Stimulated activated CD8-positive, alpha-beta memory T cell treated with anti-CD3 and anti-CD28 coated beads, Interleukin-15, amount 100 ng/mL, for 48 hours (primary cell): ENCODE measurements at regions not wholly inside any gene's neighbourhood (a gene's known extent, or its start where the extent isn't known, plus 50 kb on each side); places are given as distances from the start of the nearest gene placed in this dataset.

Experiments used
- DNase-seq, 2 donors: peaks; one replicate each; pipeline ENCODE4 v3.0.0-alpha.2; 2020; ENCODE audit warnings: low read depth in 2 of 2

- DNase-seq = no peak
Observed at GRCh38 chr15:70252056-70252950, 154.6 kb upstream of the TLE3 start.

DNA sequence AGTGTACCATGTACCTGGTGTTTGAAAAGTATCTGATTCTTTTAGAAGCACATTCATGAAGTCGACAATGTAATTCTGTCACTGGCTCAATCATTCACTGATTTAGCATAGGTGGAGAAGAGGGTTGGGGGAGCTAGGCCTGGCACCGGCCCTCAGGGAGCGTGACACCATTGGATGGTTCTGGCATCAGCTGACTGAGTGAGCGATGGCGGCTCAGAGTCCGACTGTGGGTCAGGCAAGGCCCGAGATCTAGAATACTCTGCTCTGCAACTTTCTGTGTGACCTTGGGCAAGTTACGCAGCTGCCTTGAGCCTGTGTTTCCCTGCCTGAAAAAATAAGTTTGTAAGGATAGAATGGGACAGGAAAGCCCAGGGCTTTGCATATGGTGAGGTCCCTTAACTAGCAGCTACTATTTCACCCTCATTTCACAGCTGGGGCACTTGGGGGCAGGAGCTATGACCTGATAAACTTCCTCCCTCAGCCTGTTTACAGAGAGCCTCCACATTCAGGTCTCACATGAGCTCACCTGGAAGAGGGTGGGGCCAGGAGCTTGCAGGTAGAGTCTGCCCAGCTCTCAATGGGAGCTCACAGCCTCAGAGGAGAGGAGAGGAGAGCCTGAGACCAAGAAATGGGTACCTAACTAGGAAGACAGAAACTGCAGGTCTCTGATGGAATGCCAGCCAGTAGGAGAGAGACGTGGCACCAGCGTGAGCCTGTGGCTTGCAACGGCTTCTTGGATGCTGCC, 153.7 kb upstream of the TLE3 start:
- no peak for DNase-seq

DNA sequence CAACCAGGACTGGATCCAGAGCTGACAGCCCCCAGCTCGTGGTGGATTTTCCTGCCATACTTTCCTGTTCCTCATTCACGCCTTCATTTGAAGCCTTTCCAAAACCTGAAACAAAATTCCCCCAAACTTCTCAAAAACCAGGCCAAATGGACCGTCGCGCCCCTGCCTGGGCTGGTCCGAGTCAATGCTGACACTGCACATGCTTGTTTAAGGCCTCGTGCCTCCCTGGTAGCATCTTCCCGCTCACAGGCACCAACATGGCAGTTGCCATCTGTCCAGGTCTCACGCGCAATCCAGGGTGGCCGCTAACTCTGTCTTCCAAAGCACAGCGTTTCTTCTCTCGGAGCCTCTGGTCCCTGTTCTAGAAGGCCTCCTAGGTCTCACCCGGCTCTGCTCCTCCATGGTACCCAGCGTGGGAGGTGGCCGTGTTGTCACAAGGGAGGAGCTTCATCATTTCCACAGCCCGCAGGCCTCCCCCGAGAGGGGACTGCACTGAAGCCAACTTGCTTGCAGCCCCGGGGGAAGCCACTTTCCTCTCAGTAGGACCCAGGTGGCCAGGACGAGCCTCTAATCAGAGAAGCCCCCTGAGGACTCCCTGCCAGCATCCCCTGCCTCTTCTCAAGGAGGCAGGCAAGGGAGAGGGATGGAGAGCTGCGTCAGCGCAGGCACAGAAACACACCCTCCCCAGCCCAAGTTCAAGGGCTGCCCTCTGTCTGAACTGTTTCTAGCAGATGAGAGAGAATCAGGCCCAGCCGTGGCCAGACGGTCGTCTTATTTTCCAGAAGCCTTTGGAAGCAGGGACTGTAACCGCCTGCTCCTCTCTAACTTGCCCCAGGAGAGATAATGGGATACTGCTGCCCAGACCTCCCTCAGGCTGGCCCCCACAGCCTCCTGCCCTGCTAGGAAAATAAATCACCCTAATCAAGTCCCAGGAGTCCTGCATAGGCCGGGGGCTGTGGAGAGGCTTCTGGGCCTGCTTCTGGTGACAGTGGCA, 152.8 kb upstream of the TLE3 start:
- DNase-seq = no peak

DNA sequence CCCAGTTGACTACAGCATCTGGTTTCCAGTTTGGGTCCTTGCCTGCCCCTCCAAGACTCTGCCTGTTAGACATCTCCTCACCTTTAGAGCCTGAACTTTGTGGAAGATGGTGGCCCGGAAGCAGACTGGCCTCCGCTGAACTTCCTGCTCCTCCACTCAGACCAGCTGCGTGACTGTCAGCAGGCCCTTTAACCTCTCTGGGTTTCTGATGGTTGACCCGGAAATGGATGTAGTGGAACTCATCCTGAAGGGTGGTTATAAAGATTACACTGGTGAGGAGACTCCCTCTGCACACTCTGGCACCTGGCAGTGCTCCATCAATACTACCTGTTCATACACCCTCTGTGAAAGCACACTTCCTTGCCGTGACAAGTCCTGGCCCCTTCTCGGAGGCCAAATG, 151.9 kb upstream of the TLE3 start:
- no peak for DNase-seq

GRCh38 chr15:70248116-70249025, 150.7 kb upstream of the TLE3 start:
- DNase-seq = no peak

GRCh38 chr15:70247281-70247680, 149.6 kb upstream of the TLE3 start:
- DNase-seq = no peak

GRCh38 chr15:70246623-70247220, 149.0 kb upstream of the TLE3 start:
- DNase-seq = no peak

GRCh38 chr15:70245932-70246622, 148.4 kb upstream of the TLE3 start:
- no peak for DNase-seq

DNA sequence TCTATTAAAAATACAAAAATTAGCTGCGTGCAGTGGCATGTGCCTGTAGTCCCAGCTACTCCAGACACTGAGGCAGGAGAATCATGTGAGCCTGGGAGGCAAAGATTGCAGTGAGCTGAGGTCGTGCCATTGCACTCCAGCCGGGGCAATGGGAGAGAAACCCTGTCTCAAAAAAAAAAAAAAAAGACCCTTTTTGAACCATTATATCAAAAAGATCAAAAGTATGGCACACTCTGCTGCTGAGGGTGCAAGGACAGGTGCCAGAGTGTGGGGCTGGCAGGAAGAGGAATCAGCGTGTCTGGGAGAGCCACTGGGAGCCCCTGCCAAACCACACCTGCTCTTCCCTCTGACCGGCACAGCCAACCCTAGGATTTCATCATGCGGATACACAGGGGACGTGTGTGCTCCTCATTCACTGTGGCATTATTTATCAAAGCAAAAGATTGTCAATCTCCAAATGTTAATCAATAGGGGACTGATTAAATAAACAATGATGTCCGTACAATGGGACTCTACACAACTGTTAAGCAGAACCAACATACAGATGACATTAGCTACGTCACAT, 147.3 kb upstream of the TLE3 start:
- no peak for DNase-seq

GRCh38 chr15:70243686-70244540, 146.2 kb upstream of the TLE3 start:
- no peak for DNase-seq

- no peak for DNase-seq
Observed at GRCh38 chr15:70242951-70243685, 145.4 kb upstream of the TLE3 start.

DNA sequence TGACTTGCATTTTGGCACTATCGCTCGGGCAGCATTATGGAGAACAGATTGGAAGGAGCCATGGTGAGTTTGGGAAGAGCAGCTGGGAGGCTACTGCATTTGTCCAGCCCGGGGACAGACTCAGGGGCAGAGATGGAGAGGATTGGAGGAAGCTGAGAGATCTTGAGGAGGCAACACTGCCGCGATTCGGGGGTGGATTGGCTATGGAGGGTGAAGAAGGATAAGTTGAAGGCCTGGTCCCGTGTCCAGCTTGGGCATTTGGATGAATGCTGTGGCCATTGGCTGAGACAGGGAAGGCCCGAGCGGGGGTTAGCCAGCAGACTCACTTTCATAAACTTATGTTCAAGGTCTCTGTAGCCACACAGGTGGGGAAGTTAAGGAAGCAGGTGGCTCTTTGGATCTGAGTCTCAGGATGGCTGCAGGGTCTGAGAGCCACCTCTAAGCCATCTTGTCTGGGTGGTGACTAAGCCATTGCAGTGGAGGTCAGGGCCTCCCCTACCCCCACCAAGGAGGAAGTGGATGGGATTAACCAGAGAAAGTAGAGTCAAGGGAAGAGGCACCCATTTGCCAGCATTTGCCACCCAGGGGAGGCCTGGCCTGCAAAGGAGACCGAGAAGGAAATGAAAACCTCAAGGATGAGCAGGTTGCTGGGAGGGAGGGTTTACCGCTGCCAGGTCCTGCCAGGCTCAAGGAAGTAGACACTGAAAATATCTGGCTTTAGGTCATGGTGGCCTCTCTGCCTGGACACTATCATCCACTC, 144.0 kb upstream of the TLE3 start:
- no peak for DNase-seq

GRCh38 chr15:70240820-70241430, 143.2 kb upstream of the TLE3 start:
- no peak for DNase-seq

DNA sequence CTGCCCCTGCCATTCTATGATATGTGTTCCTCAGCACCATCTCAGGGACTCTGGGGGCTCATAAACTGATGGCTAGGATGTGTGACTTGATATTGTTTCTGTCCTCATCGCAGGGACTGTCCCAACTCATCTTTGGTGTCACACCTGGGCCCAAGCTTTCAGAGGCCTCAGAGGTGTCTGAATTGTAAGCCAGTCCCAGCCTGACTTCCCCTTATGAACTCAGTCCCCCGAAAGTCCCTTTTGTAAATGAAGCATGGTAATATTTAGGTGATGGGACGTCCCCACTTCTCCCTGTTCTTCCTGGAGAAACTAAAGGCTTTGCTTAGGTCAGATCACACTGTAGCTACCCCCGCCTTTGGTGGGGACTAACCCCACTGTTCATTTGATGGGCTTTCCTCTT, 142.4 kb upstream of the TLE3 start:
- DNase-seq = no peak

GRCh38 chr15:70238917-70239316, 141.2 kb upstream of the TLE3 start:
- DNase-seq = no peak

DNA sequence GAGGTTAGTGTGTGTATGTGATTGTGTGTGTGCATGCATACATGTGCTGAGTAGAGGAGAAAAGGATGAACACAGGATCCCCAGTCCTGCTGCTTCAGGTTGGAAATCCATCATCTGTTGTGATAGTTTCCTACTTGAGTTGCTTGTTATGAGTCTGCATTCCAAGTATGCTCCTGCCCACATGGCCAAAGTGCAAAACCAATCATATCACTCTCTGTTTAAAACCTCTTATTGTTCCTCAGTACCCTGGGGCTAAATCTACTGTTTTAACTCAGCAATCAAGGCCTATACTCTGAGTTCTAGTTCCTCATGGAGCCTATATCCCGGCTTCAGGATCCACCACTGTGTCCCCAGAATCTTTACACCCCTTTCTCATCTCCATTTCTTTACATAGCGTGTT, 139.9 kb upstream of the TLE3 start:
- DNase-seq = no peak
